KMS-11 (cell line): ENCODE measurements at regions not wholly inside any gene's neighbourhood (a gene's known extent, or its start where the extent isn't known, plus 50 kb on each side); places are given as distances from the start of the nearest gene placed in this dataset.

ENCODE experiments used
- H2AFZ ChIP-seq: fragments of 200-600 bp; sonication (generic); 2 replicates; pipeline ENCODE4 v1.6.1; 2016; ENCODE audit warnings: antibody characterized with exemption, mixed run types, low read depth
- H3K27ac ChIP-seq: fragments of 200-600 bp; sonication (generic); 2 replicates; pipeline ENCODE4 v1.6.1; 2016; ENCODE audit warnings: mild to moderate bottlenecking, mixed run types
- H3K27me3 ChIP-seq: fragments of 200-600 bp; sonication (generic); 2 replicates; pipeline ENCODE4 v1.6.1; 2017; ENCODE audit warnings: mild to moderate bottlenecking, low read depth, mixed run types, moderate library complexity; ENCODE audit not compliant: insufficient read depth
- H3K36me3 ChIP-seq: fragments of 200-600 bp; sonication (generic); 2 replicates; pipeline ENCODE4 v1.6.1; 2017; ENCODE audit warnings: mild to moderate bottlenecking, mixed run types; ENCODE audit not compliant: insufficient read depth
- H3K4me1 ChIP-seq: fragments of 200-600 bp; sonication (generic); 2 replicates; pipeline ENCODE4 v1.6.1; 2016; ENCODE audit warnings: mild to moderate bottlenecking, low read depth, mixed run types; ENCODE audit not compliant: poor library complexity, severe bottlenecking
- H3K4me2 ChIP-seq: fragments of 200-600 bp; sonication (generic); 2 replicates; pipeline ENCODE4 v1.7.0; 2016; ENCODE audit warnings: mild to moderate bottlenecking, mixed run types
- H3K4me3 ChIP-seq: fragments of 200-600 bp; sonication (generic); IDR thresholded peaks from 2 replicates; pipeline ENCODE4 v1.6.1; 2017; ENCODE audit warnings: low read depth, low read length, mixed read lengths; ENCODE audit not compliant: insufficient read depth
- H3K79me2 ChIP-seq: fragments of 200-600 bp; sonication (generic); 2 replicates; pipeline ENCODE4 v1.6.1; 2016; ENCODE audit warnings: low read depth, mixed run types; ENCODE audit not compliant: insufficient read depth
- H3K9ac ChIP-seq: fragments of 200-600 bp; sonication (generic); 2 replicates; pipeline ENCODE4 v1.6.1; 2016; ENCODE audit warnings: mild to moderate bottlenecking, mixed run types
- H4K20me1 ChIP-seq: fragments of 200-600 bp; sonication (generic); 2 replicates; pipeline ENCODE4 v1.6.1; 2016; ENCODE audit warnings: mild to moderate bottlenecking, mixed run types; ENCODE audit not compliant: insufficient read depth
- TF ChIP-seq, protein P1 (sequence below): fragments of 200-600 bp; sonication (generic); conservative IDR thresholded peaks from 2 replicates; pipeline ENCODE4 v1.6.1; 2017; ENCODE audit warnings: low read depth, mild to moderate bottlenecking, antibody characterized with exemption, low read length, moderate library complexity, mixed read lengths

DNA sequence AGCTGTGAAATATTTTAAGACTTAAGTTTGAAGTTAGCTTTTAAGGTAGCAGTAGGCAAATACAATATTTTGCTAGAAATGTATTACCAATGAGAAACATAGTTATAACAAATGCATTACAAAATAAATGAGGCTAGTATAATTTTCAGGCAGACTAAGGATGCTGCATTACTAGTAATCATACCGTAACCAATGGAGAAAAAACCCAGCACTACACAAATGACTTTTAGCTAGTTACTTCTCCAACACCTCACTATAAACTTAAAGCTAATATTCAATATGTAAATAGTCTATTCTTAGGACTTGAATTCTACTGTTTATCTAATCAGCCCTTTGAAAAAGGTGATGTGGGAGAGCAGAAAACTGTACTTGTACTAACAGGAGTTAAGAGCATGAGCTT, 285.3 kb upstream of the KLF14 start:
- Histone ChIP-seq H2AFZ (no peak overlapping the region), H3K4me3 (no peak overlapping the region), H3K9ac (no peak overlapping the region), H3K4me1 (peaks cover 15% of the 10 kb centered on the region), H3K27ac (no peak overlapping the region), H4K20me1 (no peaks in the 10 kb centered on the region), H3K4me2 (no peak overlapping the region), H3K79me2 (peaks cover 25% of the 10 kb centered on the region; the same call in 1 of the 2 replicates), H3K36me3 (no peaks in the 10 kb centered on the region), H3K27me3 (no peaks in the 10 kb centered on the region)
- TF ChIP-seq, protein P1, sequence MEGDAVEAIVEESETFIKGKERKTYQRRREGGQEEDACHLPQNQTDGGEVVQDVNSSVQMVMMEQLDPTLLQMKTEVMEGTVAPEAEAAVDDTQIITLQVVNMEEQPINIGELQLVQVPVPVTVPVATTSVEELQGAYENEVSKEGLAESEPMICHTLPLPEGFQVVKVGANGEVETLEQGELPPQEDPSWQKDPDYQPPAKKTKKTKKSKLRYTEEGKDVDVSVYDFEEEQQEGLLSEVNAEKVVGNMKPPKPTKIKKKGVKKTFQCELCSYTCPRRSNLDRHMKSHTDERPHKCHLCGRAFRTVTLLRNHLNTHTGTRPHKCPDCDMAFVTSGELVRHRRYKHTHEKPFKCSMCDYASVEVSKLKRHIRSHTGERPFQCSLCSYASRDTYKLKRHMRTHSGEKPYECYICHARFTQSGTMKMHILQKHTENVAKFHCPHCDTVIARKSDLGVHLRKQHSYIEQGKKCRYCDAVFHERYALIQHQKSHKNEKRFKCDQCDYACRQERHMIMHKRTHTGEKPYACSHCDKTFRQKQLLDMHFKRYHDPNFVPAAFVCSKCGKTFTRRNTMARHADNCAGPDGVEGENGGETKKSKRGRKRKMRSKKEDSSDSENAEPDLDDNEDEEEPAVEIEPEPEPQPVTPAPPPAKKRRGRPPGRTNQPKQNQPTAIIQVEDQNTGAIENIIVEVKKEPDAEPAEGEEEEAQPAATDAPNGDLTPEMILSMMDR, result no peak

DNA sequence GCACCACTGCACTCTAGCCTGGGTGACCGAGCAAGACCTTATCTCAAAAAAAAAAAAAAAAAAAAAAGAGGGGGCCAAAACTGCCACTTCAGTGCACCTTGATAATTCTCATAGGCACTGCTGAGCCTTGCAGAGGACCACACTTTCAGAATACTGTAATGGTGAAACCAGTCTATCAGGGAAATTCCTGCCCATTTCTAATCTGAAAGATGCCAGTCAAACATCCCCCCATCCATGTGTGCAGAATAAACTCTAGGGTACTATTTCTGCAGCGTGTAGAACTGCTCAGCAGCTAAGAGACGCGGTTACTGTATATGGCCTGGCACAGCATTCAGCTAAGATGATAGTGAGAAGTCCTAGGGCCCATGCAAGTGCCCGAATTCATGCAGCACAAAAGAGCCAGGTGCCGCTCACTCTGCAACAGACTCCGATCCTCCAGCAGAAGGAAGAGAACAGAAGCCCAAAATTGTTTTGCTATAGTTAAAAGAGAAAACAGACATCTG, 286.8 kb upstream of the KLF14 start:
- Histone ChIP-seq H3K4me1 (peaks cover 15% of the 10 kb centered on the region), H3K4me2 (no peak overlapping the region), H3K79me2 (peaks cover 37% of the 10 kb centered on the region; the same call in 1 of the 2 replicates)

DNA sequence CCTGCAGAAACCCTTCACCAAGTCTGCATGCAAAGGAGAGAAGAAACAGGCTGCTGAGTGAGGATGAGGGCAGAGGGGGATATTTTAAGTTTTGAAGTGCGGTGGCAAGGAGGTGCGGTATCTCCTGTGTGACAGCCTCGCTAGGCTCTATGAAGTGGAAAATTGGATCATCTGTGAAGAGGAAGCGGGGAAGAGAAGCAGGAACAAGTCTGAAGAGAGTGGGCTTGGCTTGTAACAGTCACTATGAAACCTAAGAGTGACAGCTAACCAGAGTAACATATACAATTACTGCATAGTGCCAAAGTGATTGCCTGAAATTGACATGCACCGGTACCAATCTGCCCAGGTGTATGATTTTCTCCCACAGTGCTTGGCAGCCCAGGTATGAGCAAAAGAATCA, 287.5 kb upstream of the KLF14 start:
- Histone ChIP-seq H3K4me3 (no peak overlapping the region), H3K27me3 (no peaks in the 10 kb centered on the region), H3K4me1 (peaks cover 17% of the 10 kb centered on the region), H4K20me1 (no peaks in the 10 kb centered on the region), H3K4me2 (no peak overlapping the region), H3K79me2 (peaks cover 36% of the 10 kb centered on the region; the same call in 1 of the 2 replicates), H3K27ac (no peak overlapping the region), H3K9ac (no peak overlapping the region), H3K36me3 (no peaks in the 10 kb centered on the region), H2AFZ (no peak overlapping the region)
- TF ChIP-seq, protein P1, result no peak

More for the DNA sequence above, 286.8 kb upstream of the KLF14 start:
- Histone ChIP-seq H3K36me3 (no peaks in the 10 kb centered on the region), H3K27ac (no peak overlapping the region), H2AFZ (no peak overlapping the region), H3K27me3 (no peaks in the 10 kb centered on the region), H3K4me3 (no peak overlapping the region), H3K9ac (no peak overlapping the region), H4K20me1 (no peaks in the 10 kb centered on the region)
- TF ChIP-seq, protein P1, result no peak

DNA sequence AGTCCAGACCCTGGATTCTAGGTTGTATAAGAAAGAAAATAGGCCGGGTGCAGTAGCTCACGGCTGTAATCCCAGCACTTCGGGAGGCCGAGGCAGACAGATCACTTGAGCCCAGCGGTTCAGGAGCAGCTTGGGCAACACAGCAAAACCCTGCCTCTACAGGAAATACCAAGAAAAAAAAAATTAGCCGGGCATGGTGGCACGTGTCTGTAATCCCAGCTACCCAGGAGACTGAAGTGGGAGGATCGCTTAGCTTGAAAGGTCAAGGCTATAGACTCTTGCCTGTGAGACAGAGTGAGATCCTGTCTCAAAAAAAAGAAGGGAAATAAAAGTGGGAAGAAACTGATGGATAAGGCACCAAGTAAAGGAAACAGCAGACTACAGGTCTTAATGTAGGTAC, 287.9 kb upstream of the KLF14 start:
- Histone ChIP-seq H3K4me3 (no peak overlapping the region), H3K79me2 (peaks cover 39% of the 10 kb centered on the region; the same call in 1 of the 2 replicates), H3K4me1 (peaks cover 22% of the 10 kb centered on the region), H4K20me1 (no peaks in the 10 kb centered on the region), H3K36me3 (no peaks in the 10 kb centered on the region), H3K4me2 (no peak overlapping the region), H3K27ac (no peak overlapping the region), H3K27me3 (no peaks in the 10 kb centered on the region), H2AFZ (no peak overlapping the region), H3K9ac (no peak overlapping the region)
- TF ChIP-seq, protein P1, result no peak
